ENCODE measurements at regions not wholly inside any gene's neighbourhood (a gene's known extent, or its start where the extent isn't known, plus 50 kb on each side); places are given as distances from the start of the nearest gene placed in this dataset.
"Not testable (repeated sequence)": the region's sequence is repeated elsewhere in the genome, so short reads cannot be mapped to it uniquely, and the experiment has no call there.

DNA sequence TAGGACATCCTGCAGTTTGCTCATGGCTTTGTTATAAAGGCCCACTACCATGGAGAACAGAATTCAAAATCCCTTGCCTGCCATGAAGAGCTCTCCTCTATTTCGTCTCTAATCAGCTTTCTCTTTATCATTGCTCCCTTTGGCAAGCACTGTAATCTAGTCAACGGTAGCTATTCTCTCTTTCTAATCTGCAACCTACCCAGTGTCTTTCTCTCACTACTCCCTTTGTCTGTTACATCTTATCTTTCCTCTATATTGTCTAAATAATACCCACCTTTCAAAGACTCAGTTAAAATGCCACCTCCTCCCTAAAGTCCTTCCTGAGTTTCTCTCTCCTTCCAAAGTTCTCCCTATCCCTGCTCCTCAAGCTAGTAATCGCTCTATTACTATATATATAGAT lies 108.1 kb downstream of the FZD1 start:
- DNase-seq (ENCODE audit: insufficient read length, low spot score) (no peak), FAIRE-seq (no peak)
- no peak for TF ChIP-seq POLR2A (IDR thresholded peaks at IDR 0.05; ENCODE audit: low read depth, low read length)

DNA sequence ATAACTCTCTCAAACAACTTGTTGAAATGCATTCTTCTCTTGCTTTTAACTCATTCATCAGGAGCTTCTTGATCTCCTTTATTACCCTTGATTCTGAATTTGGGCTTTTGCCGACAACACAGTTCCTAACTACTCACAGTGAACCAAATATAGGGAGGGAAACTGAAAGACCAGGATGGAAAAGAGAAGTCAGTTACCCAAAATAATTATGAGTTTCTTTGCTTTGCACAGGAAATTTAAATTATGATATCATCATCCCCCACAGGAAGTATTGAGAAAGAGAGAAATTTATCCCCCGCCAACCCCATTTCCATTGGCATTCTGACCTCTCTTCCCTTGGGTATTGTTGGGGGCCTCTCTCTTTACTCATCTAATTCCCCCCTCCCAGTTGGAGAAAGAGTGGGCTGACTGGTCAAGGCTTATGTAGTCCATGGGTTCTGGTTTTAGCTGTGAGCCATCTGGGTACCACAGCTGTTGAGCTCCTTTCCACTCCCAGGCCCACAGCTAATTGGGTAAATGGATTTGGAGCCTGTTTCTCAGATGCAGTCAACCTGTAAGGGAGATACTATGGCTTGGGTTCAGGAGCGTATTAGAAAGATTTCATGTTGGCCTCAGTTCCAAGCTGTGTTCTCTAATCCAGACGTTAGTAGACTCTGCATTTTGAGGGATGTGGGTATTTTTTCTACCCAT lies 109.0 kb downstream of the FZD1 start:
- no peak for DNase-seq (ENCODE audit: insufficient read length, low spot score)
- FAIRE-seq = no peak
- TF ChIP-seq POLR2A (IDR thresholded peaks at IDR 0.05; ENCODE audit: low read depth, low read length) = no peak

DNA sequence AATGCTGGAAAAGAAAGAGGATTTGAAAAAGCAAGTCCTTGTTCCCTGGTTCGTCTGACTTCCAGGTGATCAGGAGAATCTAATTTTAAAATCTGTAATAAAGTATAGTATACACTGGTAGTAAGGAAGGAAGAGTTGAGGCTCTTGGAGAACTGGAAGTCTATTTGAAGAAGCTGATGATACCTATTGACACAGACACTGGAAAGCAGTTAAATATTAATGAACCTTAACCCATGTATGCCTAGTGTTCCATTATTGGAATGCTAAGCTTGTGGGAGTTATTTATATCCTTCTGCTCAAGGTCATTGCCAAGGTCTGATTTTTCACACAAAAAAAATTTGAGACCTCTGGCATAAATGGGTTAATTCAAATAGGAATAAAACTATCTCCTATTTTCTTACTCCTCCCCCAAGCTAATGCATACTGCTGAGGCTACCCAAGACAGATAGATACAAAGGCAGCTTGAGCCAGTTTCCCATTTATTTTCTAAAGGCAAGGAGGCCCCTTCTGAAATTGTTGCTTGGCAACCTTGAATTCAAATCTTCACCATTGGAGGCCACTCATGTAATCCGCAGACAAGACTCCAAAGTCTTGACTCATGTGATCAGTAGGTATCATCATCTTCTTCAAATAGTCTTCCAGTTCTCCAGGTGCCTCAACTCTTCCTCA lies 110.2 kb downstream of the FZD1 start:
- no peak for TF ChIP-seq POLR2A (IDR thresholded peaks at IDR 0.05; ENCODE audit: low read depth, low read length)
- FAIRE-seq = no peak
- DNase-seq (ENCODE audit: insufficient read length, low spot score) = no peak

DNA sequence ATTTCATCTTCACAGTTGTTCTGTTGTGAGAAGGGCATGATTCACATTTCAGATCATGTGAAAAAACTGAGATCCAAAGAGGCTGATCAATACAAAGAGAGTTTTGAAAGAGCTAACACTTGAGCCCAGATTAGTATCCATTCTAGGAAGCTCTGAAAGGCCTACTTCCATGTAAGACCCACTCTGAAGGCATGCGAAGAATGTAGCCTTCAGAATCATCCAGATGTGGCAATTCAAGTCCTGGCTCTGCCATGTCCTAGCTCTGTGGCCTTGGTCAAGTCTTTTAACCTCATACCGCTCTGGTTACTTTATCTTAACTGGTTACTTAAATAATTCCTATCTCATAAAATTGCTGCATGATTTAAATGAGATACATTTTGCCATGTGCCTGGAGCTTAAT lies 111.1 kb downstream of the FZD1 start:
- TF ChIP-seq POLR2A (IDR thresholded peaks at IDR 0.05; ENCODE audit: low read depth, low read length) = no peak
- FAIRE-seq (no peak), DNase-seq (ENCODE audit: insufficient read length, low spot score) (no peak)

DNA sequence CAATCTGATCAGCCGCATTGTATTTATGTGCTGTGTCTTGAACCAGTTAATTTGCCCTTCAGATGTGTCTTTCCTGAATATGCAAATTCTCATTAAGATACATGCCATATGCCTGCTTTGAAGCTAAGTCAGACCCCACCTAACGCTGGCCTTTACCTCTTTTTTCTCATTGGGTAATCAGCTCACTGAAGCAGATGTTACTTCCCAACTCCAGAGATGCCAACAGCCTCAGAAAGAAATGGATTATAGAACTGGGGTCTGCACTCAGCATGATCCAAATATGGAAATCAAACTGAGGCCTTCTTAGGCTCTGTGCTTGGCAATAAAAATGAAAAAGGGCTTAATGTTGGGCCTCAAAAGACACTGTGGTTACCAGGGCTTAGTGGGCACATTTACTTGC lies 113.9 kb downstream of the FZD1 start:
- no peak for FAIRE-seq
- no peak for TF ChIP-seq POLR2A (IDR thresholded peaks at IDR 0.05; ENCODE audit: low read depth, low read length)
- no peak for DNase-seq (ENCODE audit: insufficient read length, low spot score)

DNA sequence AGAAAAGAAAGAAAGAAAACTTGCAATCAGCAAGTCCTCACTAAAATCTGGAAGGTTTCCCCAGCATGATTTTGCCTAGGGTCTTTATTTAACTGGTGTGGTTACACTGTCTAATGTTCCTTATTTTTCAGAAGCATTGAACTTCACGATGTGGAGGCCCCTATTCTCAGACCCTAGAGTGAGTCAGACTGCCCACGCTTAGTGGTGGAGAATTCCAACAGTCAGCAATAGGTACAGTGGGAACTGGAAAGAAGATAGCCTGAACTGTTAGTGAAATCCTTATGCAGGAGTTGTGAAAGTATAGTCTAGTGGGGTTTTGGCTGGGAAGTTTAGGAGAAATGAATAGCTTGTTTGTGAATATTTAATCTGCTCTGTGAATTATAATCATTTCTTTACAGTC lies 115.0 kb downstream of the FZD1 start:
- TF ChIP-seq POLR2A (IDR thresholded peaks at IDR 0.05; ENCODE audit: low read depth, low read length) = no peak
- no peak for DNase-seq (ENCODE audit: insufficient read length, low spot score)
- no peak for FAIRE-seq

DNA sequence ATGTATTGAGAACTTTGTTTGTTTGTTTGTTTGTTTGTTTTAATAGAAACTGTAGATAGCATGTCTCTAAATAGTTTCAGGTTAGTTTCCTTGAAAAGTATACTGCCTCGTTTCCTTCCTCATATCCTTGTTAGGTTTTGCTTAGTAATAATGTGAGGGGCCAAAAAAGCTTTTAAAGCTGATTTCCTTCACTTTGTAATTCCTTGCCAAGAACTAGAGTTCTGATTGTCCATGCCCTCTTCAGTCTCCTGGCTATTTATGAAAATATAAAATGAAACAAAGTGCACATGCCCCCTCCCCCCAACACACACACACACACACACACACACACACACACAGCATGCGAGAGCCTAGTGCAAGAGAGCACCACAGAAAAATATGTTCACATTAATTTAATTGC lies 115.8 kb downstream of the FZD1 start:
- TF ChIP-seq POLR2A (IDR thresholded peaks at IDR 0.05; ENCODE audit: low read depth, low read length) = no peak
- no peak for FAIRE-seq

DNA sequence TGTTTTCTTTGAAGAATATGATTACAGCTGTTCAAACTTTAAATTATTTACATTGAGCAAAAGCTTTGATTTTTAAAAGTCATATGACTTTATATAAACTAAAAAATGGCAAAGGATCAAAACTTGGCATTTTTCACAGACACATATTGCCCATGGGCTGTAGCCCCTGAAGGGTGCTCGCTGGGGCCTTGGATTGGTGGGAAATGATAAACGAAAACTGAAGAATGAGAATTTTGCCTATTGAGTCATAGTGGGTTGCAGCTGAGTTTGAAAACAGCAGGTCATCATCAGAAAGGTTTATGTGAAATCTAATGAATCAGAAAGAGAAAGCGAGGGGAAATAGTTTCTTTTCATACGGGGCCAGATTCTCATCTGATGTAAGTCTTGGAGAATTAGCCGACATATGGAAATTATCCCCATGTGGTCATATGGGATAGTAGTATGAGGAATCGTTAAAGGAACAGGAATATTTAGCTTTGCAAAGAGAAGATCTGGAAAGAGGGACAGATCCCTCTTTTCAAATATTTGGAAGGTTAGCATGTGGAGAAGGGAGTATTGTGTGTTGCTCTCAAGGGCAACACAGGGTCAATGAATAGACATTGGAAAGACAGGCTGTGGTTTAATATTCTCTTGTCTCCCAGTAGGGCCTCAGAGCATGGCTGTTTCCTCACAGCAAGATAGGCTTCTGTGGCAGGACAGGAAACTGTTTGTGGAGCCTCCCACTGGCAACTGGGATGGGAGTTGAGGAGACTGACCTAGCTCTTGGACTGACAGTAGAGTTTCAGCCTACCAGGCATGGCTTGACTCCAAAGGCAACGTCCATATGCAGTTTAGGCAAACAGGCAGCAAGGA lies 119.0 kb downstream of the FZD1 start:
- no peak for DNase-seq (ENCODE audit: insufficient read length, low spot score)
- no peak for FAIRE-seq
- TF ChIP-seq POLR2A (IDR thresholded peaks at IDR 0.05; ENCODE audit: low read depth, low read length) = no peak

More for the DNA sequence above, 115.8 kb downstream of the FZD1 start:
- no peak for DNase-seq (ENCODE audit: insufficient read length, low spot score)

DNA sequence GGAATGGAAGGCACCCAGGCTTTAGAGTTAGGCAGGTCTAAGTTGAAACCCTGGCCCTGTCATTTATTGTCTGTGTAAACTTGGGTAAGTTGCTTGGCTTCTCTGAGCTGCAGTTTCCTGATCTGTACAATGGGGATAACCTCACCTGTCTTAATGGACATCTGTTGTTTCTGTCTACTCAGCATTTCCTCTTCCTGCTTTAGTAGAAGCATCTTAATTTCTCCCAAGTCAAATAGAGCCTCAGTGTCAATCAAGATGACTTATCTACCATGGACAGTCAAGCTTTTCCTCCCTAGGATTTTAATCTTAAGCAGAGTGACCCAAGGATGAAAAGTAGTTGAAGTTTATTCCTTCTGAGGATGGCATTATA lies 119.7 kb downstream of the FZD1 start:
- TF ChIP-seq POLR2A (IDR thresholded peaks at IDR 0.05; ENCODE audit: low read depth, low read length) = no peak
- no peak for FAIRE-seq
- DNase-seq (ENCODE audit: insufficient read length, low spot score) = no peak

DNA sequence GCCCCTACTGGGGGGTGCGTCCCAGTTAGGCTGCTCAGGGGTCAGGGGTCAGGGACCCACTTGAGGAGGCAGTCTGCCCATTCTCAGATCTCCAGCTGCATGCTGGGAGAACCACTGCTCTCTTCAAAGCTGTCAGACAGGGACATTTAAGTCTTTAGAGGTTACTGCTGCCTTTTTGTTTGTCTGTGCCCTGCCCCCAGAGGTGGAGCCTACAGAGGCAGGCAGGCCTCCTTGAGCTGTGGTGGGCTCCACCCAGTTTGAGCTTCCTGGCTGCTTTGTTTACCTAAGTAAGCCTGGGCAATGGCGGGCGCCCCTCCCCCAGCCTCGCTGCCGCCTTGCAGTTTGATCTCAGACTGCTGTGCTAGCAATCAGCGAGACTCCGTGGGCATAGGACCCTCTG lies 130.5 kb downstream of the FZD1 start:
- DNase-seq (ENCODE audit: insufficient read length, low spot score); FAIRE-seq: not testable (repeated sequence)

DNA sequence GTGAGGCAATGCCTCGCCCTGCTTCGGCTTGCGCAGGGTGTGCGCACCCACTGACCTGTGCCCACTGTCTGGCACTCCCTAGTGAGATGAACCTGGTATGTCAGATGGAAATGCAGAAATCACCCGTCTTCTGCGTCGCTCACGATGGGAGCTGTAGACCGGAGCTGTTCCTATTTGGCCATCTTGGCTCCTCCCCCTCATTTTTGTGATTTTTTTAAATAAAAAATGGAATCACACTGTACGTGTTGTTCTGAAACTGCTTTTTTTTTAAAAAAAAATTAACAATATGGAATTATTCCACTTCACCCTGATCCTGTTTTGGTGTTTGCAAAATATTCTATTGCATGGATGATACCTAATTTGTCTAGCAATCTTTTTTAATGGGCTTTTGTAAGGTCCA lies 131.1 kb downstream of the FZD1 start:
- DNase-seq (ENCODE audit: insufficient read length, low spot score); FAIRE-seq: not testable (repeated sequence)

DNA sequence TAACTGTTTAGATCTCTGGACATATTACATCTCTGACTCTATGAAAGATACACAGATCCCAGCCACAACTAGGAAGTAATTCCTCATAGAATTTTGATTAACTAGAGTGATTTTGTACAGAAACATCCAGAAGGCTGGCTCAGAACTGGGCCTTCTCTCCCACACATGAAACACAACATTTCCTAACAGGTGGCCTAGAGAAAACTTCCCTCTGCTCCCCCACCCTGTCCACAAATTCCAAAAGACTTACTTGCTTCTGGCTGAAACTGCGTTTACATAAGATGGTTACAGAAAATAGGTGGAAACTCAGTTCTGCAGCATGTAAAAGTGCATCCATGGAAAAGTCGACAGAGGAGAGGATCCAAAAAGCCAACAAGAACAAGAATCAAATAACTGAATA lies 132.9 kb downstream of the FZD1 start:
- FAIRE-seq (no peak), DNase-seq (ENCODE audit: insufficient read length, low spot score) (no peak)

DNA sequence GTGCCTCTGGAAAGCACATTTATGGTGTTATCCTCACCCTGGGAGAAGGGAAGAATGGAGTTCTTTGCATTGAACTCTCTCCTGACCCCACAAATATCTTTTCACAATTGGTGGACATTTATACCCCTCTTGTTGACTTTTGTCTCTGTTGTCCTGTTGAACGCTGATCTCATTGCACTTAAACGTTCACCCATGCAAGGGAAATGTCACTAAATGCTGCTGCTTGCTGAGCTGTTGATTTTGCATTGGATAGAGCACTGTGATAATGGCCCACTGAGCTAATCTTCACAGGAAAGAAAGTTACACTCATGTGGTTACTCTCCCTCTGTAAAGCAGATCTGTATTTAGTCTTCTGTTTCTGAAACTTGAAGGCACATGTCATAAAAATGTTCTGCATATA lies 133.4 kb downstream of the FZD1 start:
- no peak for TF ChIP-seq POLR2A (IDR thresholded peaks at IDR 0.05; ENCODE audit: low read depth, low read length)
- no peak for DNase-seq (ENCODE audit: insufficient read length, low spot score)
- no peak for FAIRE-seq

More for the DNA sequence above, 132.9 kb downstream of the FZD1 start:
- TF ChIP-seq POLR2A (IDR thresholded peaks at IDR 0.05; ENCODE audit: low read depth, low read length) = no peak

DNA sequence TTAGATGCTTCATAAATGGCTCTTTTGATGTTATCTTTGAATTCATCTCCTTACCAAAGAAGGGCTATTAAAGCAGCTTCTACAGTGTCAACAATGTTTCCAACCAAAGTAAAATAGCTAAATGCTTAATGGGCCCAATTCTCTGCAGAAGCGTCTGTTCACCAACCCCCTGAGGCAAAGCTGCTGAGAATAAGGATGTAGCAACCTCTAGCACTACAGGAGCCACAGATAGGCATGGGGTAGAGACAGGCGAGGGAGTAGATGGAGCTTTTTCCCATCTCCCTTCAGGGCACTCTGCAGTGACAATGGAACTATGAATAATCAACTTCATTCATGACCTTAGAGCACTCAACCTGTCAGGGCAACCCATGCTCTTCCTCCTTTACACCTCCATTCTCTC lies 134.1 kb downstream of the FZD1 start:
- TF ChIP-seq POLR2A (IDR thresholded peaks at IDR 0.05; ENCODE audit: low read depth, low read length) = no peak
- FAIRE-seq (no peak), DNase-seq (ENCODE audit: insufficient read length, low spot score) (no peak)

Measured in H54 (cell line).